ENCODE measurements at regions not wholly inside any gene's neighbourhood (a gene's known extent, or its start where the extent isn't known, plus 50 kb on each side); places are given as distances from the start of the nearest gene placed in this dataset.

DNA sequence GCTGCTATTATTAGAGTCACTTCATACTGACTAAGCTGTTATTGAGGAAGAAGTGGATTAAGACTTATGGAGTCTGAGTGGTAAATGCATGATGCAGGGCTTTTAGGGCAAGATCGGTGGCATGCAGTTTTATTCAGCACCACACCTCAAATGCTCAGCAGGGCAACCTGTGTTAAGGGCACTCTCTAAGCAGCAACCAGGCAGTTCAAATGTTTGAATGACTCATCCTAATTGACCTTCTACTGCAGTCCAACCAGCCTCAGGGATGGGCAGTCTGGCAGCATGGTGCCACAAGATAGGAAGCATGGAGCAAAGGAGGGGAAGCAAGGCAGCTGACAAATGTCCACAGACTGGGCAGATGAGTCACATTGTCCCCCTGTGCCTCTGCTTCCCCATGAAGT, 80.2 kb upstream of the MIER3 start:
- Histone ChIP-seq H3K79me2 (ENCODE audit: control insufficient read depth, insufficient read depth, low read length) (no peaks in the 10 kb centered on the region), H3K27me3 (ENCODE audit: control insufficient read depth, insufficient read depth, low read length) (no peaks in the 10 kb centered on the region), H3K36me3 (ENCODE audit: control insufficient read depth, insufficient read depth, low read length) (no peaks in the 10 kb centered on the region), H3K4me3 (replicated peaks in 1 of 4; ENCODE audit: control extremely low read depth in 1 of 4, insufficient read depth in 1 of 4, low read depth in 3 of 4, low read length in 4 of 4) (no peak overlapping the region), H2AFZ (ENCODE audit: low read length) (no peak overlapping the region), H3K9ac (ENCODE audit: insufficient read depth, low read length) (no peak overlapping the region), H3K4me1 (ENCODE audit: control insufficient read depth, extremely low read depth, insufficient read depth, low read length) (no peaks in the 10 kb centered on the region), H3K4me2 (ENCODE audit: extremely low read depth, insufficient read depth, low read length) (no peak overlapping the region), H3K27ac (ENCODE audit: insufficient read depth, low read length) (no peak overlapping the region), H3K9me3 (ENCODE audit: control insufficient read depth, insufficient read depth, low read depth, low read length) (no peaks in the 10 kb centered on the region), H4K20me1 (ENCODE audit: control insufficient read depth, extremely low read depth, insufficient read depth, low read length) (no peaks in the 10 kb centered on the region)
- TF ChIP-seq EZH2 (IDR thresholded peaks at IDR 0.05; ENCODE audit: low read length, missing control alignments): no peak
- TF ChIP-seq, protein P1, sequence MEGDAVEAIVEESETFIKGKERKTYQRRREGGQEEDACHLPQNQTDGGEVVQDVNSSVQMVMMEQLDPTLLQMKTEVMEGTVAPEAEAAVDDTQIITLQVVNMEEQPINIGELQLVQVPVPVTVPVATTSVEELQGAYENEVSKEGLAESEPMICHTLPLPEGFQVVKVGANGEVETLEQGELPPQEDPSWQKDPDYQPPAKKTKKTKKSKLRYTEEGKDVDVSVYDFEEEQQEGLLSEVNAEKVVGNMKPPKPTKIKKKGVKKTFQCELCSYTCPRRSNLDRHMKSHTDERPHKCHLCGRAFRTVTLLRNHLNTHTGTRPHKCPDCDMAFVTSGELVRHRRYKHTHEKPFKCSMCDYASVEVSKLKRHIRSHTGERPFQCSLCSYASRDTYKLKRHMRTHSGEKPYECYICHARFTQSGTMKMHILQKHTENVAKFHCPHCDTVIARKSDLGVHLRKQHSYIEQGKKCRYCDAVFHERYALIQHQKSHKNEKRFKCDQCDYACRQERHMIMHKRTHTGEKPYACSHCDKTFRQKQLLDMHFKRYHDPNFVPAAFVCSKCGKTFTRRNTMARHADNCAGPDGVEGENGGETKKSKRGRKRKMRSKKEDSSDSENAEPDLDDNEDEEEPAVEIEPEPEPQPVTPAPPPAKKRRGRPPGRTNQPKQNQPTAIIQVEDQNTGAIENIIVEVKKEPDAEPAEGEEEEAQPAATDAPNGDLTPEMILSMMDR (conservative IDR thresholded peaks at IDR 0.05 in 1 of 2, IDR thresholded peaks at IDR 0.05 in 1 of 2; ENCODE audit: low read depth in 1 of 2, low read length in 2 of 2): no peak
- DNase-seq (ENCODE audit: low read depth in 2 of 2): no peak

DNA sequence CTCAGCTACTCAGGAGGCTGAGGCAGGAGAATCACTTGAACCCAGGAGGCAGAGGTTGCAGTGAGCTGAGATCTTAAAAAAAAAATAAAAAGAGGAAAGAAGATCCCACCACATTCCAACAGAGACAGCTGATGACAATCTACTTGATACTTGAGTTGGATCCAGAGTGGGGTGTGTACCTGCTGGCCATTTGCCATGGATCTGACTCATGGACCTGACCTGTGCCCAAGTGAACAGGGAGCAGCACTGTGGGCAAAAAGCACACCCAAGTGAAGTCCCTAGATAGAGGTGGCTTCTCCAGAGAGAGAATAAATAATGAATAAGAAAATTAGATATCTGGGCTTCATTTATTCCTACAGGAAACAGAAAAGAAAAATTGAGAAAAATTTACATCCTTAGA, 81.2 kb upstream of the MIER3 start:
- H3K9ac ChIP-seq (ENCODE audit: insufficient read depth, low read length): no peak overlapping the region
- TF ChIP-seq, protein P1 (conservative IDR thresholded peaks at IDR 0.05 in 1 of 2, IDR thresholded peaks at IDR 0.05 in 1 of 2; ENCODE audit: low read depth in 1 of 2, low read length in 2 of 2): no peak
- TF ChIP-seq EZH2 (IDR thresholded peaks at IDR 0.05; ENCODE audit: low read length, missing control alignments): no peak

DNA sequence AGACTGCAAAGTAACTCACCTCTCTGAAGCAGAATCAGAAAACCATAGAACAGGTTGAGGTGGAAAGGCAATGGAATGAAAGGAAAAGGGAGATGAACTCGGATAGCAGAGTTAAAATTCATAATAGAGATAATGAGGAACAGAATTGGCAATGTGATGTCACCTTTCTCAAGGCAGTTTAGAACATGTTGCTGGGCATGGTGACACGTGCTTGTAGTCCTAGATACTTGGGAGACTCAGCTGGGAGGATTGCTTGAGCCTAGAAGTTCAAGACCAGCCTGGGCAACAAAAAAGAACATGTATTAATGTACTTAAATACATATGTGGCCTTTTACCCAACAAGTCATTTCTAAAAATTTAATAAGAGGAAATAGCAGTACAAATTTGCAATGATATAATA, 81.6 kb upstream of the MIER3 start:
- H3K79me2 ChIP-seq (ENCODE audit: control insufficient read depth, insufficient read depth, low read length): no peaks in the 10 kb centered on the region
- DNase-seq (ENCODE audit: low read depth in 2 of 2): no peak
- no peak overlapping the region for H3K4me3 ChIP-seq (replicated peaks in 1 of 4; ENCODE audit: control extremely low read depth in 1 of 4, insufficient read depth in 1 of 4, low read depth in 3 of 4, low read length in 4 of 4)
- no peaks in the 10 kb centered on the region for H3K27me3 ChIP-seq (ENCODE audit: control insufficient read depth, insufficient read depth, low read length)
- H3K9ac ChIP-seq (ENCODE audit: insufficient read depth, low read length): no peak overlapping the region
- no peaks in the 10 kb centered on the region for H4K20me1 ChIP-seq (ENCODE audit: control insufficient read depth, extremely low read depth, insufficient read depth, low read length)
- no peaks in the 10 kb centered on the region for H3K36me3 ChIP-seq (ENCODE audit: control insufficient read depth, insufficient read depth, low read length)
- no peaks in the 10 kb centered on the region for H3K4me1 ChIP-seq (ENCODE audit: control insufficient read depth, extremely low read depth, insufficient read depth, low read length)
- no peaks in the 10 kb centered on the region for H3K9me3 ChIP-seq (ENCODE audit: control insufficient read depth, insufficient read depth, low read depth, low read length)
- no peak overlapping the region for H3K4me2 ChIP-seq (ENCODE audit: extremely low read depth, insufficient read depth, low read length)
- no peak overlapping the region for H2AFZ ChIP-seq (ENCODE audit: low read length)
- no peak overlapping the region for H3K27ac ChIP-seq (ENCODE audit: insufficient read depth, low read length)
- TF ChIP-seq EZH2 (IDR thresholded peaks at IDR 0.05; ENCODE audit: low read length, missing control alignments): no peak
- TF ChIP-seq, protein P1 (conservative IDR thresholded peaks at IDR 0.05 in 1 of 2, IDR thresholded peaks at IDR 0.05 in 1 of 2; ENCODE audit: low read depth in 1 of 2, low read length in 2 of 2): no peak

More for the DNA sequence above, 81.2 kb upstream of the MIER3 start:
- no peaks in the 10 kb centered on the region for H3K4me1 ChIP-seq (ENCODE audit: control insufficient read depth, extremely low read depth, insufficient read depth, low read length)
- no peaks in the 10 kb centered on the region for H3K36me3 ChIP-seq (ENCODE audit: control insufficient read depth, insufficient read depth, low read length)
- H3K9me3 ChIP-seq (ENCODE audit: control insufficient read depth, insufficient read depth, low read depth, low read length): no peaks in the 10 kb centered on the region
- H3K79me2 ChIP-seq (ENCODE audit: control insufficient read depth, insufficient read depth, low read length): no peaks in the 10 kb centered on the region
- no peak for DNase-seq (ENCODE audit: low read depth in 2 of 2)
- no peaks in the 10 kb centered on the region for H3K27me3 ChIP-seq (ENCODE audit: control insufficient read depth, insufficient read depth, low read length)
- no peak overlapping the region for H3K4me2 ChIP-seq (ENCODE audit: extremely low read depth, insufficient read depth, low read length)
- no peak overlapping the region for H3K27ac ChIP-seq (ENCODE audit: insufficient read depth, low read length)
- H3K4me3 ChIP-seq (replicated peaks in 1 of 4; ENCODE audit: control extremely low read depth in 1 of 4, insufficient read depth in 1 of 4, low read depth in 3 of 4, low read length in 4 of 4): no peak overlapping the region
- no peak overlapping the region for H2AFZ ChIP-seq (ENCODE audit: low read length)
- no peaks in the 10 kb centered on the region for H4K20me1 ChIP-seq (ENCODE audit: control insufficient read depth, extremely low read depth, insufficient read depth, low read length)
